RCC 7860 (cell line): ENCODE measurements at regions not wholly inside any gene's neighbourhood (a gene's known extent, or its start where the extent isn't known, plus 50 kb on each side); places are given as distances from the start of the nearest gene placed in this dataset.
"Not testable (repeated sequence)": the region's sequence is repeated elsewhere in the genome, so short reads cannot be mapped to it uniquely, and the experiment has no call there.

Source experiments
- DNase-seq: peaks from one replicate; pipeline ENCODE4 v3.0.0-alpha.2; 2015; ENCODE audit warnings: low spot score
- FAIRE-seq: peaks from 2 replicates; lab custom pipeline; 2012; peaks lifted over from hg19 to GRCh38; lab: Jason Lieb, UNC

GRCh38 chr11:98703779-98704556 lies 316.8 kb upstream of the CNTN5 start:
- no peak for DNase-seq

GRCh38 chr11:98710026-98710425 lies 310.7 kb upstream of the CNTN5 start:
- DNase-seq = no peak
- no peak for FAIRE-seq

More at GRCh38 chr11:98703779-98704556, 316.8 kb upstream of the CNTN5 start:
- no peak for FAIRE-seq

GRCh38 chr11:98710986-98711385 lies 309.8 kb upstream of the CNTN5 start:
- FAIRE-seq (no peak), DNase-seq (no peak)

GRCh38 chr11:98720951-98721350 lies 299.8 kb upstream of the CNTN5 start:
- DNase-seq (no peak), FAIRE-seq (no peak)

- FAIRE-seq = no peak
- no peak for DNase-seq
Observed at GRCh38 chr11:98725471-98725870, 295.3 kb upstream of the CNTN5 start.

- DNase-seq (no peak), FAIRE-seq (no peak)
Observed at GRCh38 chr11:98728421-98728820, 292.3 kb upstream of the CNTN5 start.

GRCh38 chr11:98729118-98729517 lies 291.6 kb upstream of the CNTN5 start:
- DNase-seq = no peak
- FAIRE-seq = no peak

GRCh38 chr11:98732947-98733346 lies 287.8 kb upstream of the CNTN5 start:
- DNase-seq (no peak), FAIRE-seq (no peak)

- DNase-seq, FAIRE-seq: not testable (repeated sequence)
Observed at GRCh38 chr11:98733378-98733777, 287.4 kb upstream of the CNTN5 start.

GRCh38 chr11:98734686-98735085 lies 286.1 kb upstream of the CNTN5 start:
- FAIRE-seq = no peak
- no peak for DNase-seq

GRCh38 chr11:98736833-98737232 lies 283.9 kb upstream of the CNTN5 start:
- FAIRE-seq (no peak), DNase-seq (no peak)

- FAIRE-seq = no peak
- DNase-seq = no peak
Observed at GRCh38 chr11:98740321-98740720, 280.4 kb upstream of the CNTN5 start.

GRCh38 chr11:98763446-98763845 lies 257.3 kb upstream of the CNTN5 start:
- not testable (repeated sequence) for DNase-seq, FAIRE-seq

GRCh38 chr11:98766903-98767302 lies 253.8 kb upstream of the CNTN5 start:
- no peak for FAIRE-seq
- no peak for DNase-seq

GRCh38 chr11:98770046-98770445 lies 250.7 kb upstream of the CNTN5 start:
- FAIRE-seq = not testable (repeated sequence)

GRCh38 chr11:98771791-98772190 lies 249.0 kb upstream of the CNTN5 start:
- no peak for DNase-seq
- no peak for FAIRE-seq

More at GRCh38 chr11:98770046-98770445, 250.7 kb upstream of the CNTN5 start:
- DNase-seq = not testable (repeated sequence)

- DNase-seq (no peak), FAIRE-seq (no peak)
Observed at GRCh38 chr11:98772893-98773292, 247.9 kb upstream of the CNTN5 start.

GRCh38 chr11:98793276-98793675 lies 227.5 kb upstream of the CNTN5 start:
- FAIRE-seq (no peak), DNase-seq (no peak)

GRCh38 chr11:98798333-98798732 lies 222.4 kb upstream of the CNTN5 start:
- FAIRE-seq = no peak
- no peak for DNase-seq

GRCh38 chr11:98800696-98801095 lies 220.1 kb upstream of the CNTN5 start:
- FAIRE-seq (no peak), DNase-seq (no peak)

GRCh38 chr11:98828986-98829708 lies 191.6 kb upstream of the CNTN5 start:
- FAIRE-seq = no peak
- DNase-seq = no peak

- no peak for FAIRE-seq
- DNase-seq = no peak
Observed at GRCh38 chr11:98829971-98830370, 190.8 kb upstream of the CNTN5 start.
